C1 segment of cervical spinal cord (tissue), 14 donors: ENCODE measurements at regions not wholly inside any gene's neighbourhood (a gene's known extent, or its start where the extent isn't known, plus 50 kb on each side); places are given as distances from the start of the nearest gene placed in this dataset.
"Not testable (repeated sequence)": the region's sequence is repeated elsewhere in the genome, so short reads cannot be mapped to it uniquely, and the experiment has no call there.

ENCODE experiments used
- DNase-seq, 14 donors: peaks; one replicate each; lab custom pipeline; 2025; lab: John Stamatoyannopoulos, UW

- no peak for DNase-seq
These were observed 1721.4 kb downstream of the PCDH9 start for GRCh38 chr13:65508745-65509144.

GRCh38 chr13:65508338-65508737 is 1721.8 kb downstream of the PCDH9 start:
- no peak for DNase-seq

- DNase-seq: no peak
These were observed 1724.2 kb downstream of the PCDH9 start for GRCh38 chr13:65505941-65506340.

- DNase-seq: no peak
These were observed 1725.9 kb downstream of the PCDH9 start for GRCh38 chr13:65504213-65504612.

GRCh38 chr13:65500481-65500880 is 1729.7 kb downstream of the PCDH9 start:
- DNase-seq: no peak

GRCh38 chr13:65499256-65499655 is 1730.9 kb downstream of the PCDH9 start:
- no peak for DNase-seq

- no peak for DNase-seq
These were observed 1732.9 kb downstream of the PCDH9 start for GRCh38 chr13:65497265-65497664.

- not testable (repeated sequence) for DNase-seq
These were observed 1739.4 kb downstream of the PCDH9 start for GRCh38 chr13:65490725-65491124.

GRCh38 chr13:65488606-65489005 is 1741.5 kb downstream of the PCDH9 start:
- DNase-seq: no peak

- DNase-seq: no peak
These were observed 1750.4 kb downstream of the PCDH9 start for GRCh38 chr13:65479692-65480091.

- DNase-seq: no peak
These were observed 1756.9 kb downstream of the PCDH9 start for GRCh38 chr13:65473196-65473595.

- no peak for DNase-seq
These were observed 1757.8 kb downstream of the PCDH9 start for GRCh38 chr13:65472336-65472735.

- no peak for DNase-seq
These were observed 1759.4 kb downstream of the PCDH9 start for GRCh38 chr13:65470781-65471180.

- no peak for DNase-seq
These were observed 1761.5 kb downstream of the PCDH9 start for GRCh38 chr13:65468628-65469027.

- DNase-seq: no peak
These were observed 1768.5 kb downstream of the PCDH9 start for GRCh38 chr13:65461590-65461989.

- no peak for DNase-seq
These were observed 1770.0 kb downstream of the PCDH9 start for GRCh38 chr13:65460136-65460535.

GRCh38 chr13:65456150-65456912 is 1773.8 kb downstream of the PCDH9 start:
- DNase-seq: no peak

GRCh38 chr13:65454403-65454802 is 1775.7 kb downstream of the PCDH9 start:
- DNase-seq: no peak

GRCh38 chr13:65453982-65454381 is 1776.2 kb downstream of the PCDH9 start:
- no peak for DNase-seq

GRCh38 chr13:65445340-65445739 is 1784.8 kb downstream of the PCDH9 start:
- DNase-seq: no peak

GRCh38 chr13:65435590-65435989 is 1794.5 kb downstream of the PCDH9 start:
- DNase-seq: no peak

- DNase-seq: no peak
These were observed 1812.2 kb downstream of the PCDH9 start for GRCh38 chr13:65417953-65418352.

- DNase-seq: no peak
These were observed 1813.4 kb downstream of the PCDH9 start for GRCh38 chr13:65416784-65417183.

GRCh38 chr13:65414187-65414586 is 1815.9 kb downstream of the PCDH9 start:
- DNase-seq: no peak
